B cell (primary cell): ENCODE measurements at regions not wholly inside any gene's neighbourhood (a gene's known extent, or its start where the extent isn't known, plus 50 kb on each side); places are given as distances from the start of the nearest gene placed in this dataset.
"Not testable (repeated sequence)": the region's sequence is repeated elsewhere in the genome, so short reads cannot be mapped to it uniquely, and the experiment has no call there.

Experiments
- ATAC-seq: fragments of 200-7000 bp; cut with Tn5 transposase; one replicate; pipeline ENCODE4 v1.10.0; 2021; ENCODE audit warnings: low read depth, mild to moderate bottlenecking, moderate number of reproducible peaks, moderate library complexity
- CTCF ChIA-PET: fragments of 350-600 bp; sonication (Branson Sonifier 250); formaldehyde crosslinking; loops from one replicate; lab custom pipeline; 2021; ENCODE audit warnings: antibody characterized with exemption, inconsistent platforms; lab: Charles Lee
- POLR2A ChIA-PET: fragments of 350-600 bp; sonication (Branson Sonifier 250); formaldehyde crosslinking; loops from one replicate; lab custom pipeline; 2021; ENCODE audit warnings: antibody characterized with exemption; lab: Charles Lee
- DNase-seq: peaks from one replicate; pipeline ENCODE4 v3.0.0; 2013
- H2AFZ ChIP-seq: 2 replicates; pipeline ENCODE4 v1.6.1; 2012; ENCODE audit warnings: mild to moderate bottlenecking, low read depth, low read length; ENCODE audit not compliant: insufficient read depth, poor library complexity, severe bottlenecking
- H3K27ac ChIP-seq, 2 donors: 1 replicate in 1 of 2; 2 replicates in 1 of 2; pipeline ENCODE4 v1.5.1; 2012 to 2013; ENCODE audit warnings: low read length in 2 of 2, mild to moderate bottlenecking in 2 of 2, moderate library complexity in 1 of 2
- H3K27me3 ChIP-seq, 4 experiments: fragments of 200-600 bp in 1 of 4; sonication (generic) in 1 of 4; replicated peaks in 1 of 4; 1 replicate in 2 of 4; 2 replicates in 2 of 4; pipeline versions ENCODE4 v1.6.1 to v1.7.0; 2013 to 2016; ENCODE audit warnings: low read length in 3 of 4, mild to moderate bottlenecking in 2 of 4, mixed read lengths in 1 of 4, moderate library complexity in 1 of 4; ENCODE audit not compliant: insufficient read depth in 4 of 4, control insufficient read depth in 3 of 4; ENCODE audit errors: control extremely low read depth in 1 of 4
- H3K36me3 ChIP-seq, 2 experiments: replicated peaks in 1 of 2; 1 replicate in 1 of 2; 2 replicates in 1 of 2; pipeline versions ENCODE4 v1.6.1 to v1.7.1; 2013; ENCODE audit warnings: low read length in 1 of 2; ENCODE audit not compliant: insufficient read depth in 2 of 2, control insufficient read depth in 1 of 2; ENCODE audit errors: control extremely low read depth in 1 of 2, extremely low read depth in 1 of 2
- H3K4me1 ChIP-seq, 2 donors: fragments of 200-600 bp in 1 of 2; sonication (generic) in 1 of 2; 1 replicate in 1 of 2; 2 replicates in 1 of 2; pipeline versions ENCODE4 v1.5.1 to v1.6.1; 2013 to 2017; ENCODE audit warnings: low read length in 2 of 2; ENCODE audit not compliant: control insufficient read depth in 2 of 2, insufficient read depth in 2 of 2
- H3K4me2 ChIP-seq: replicated peaks from 2 replicates; pipeline ENCODE3; 2012; ENCODE audit warnings: mild to moderate bottlenecking, low read depth, low read length; ENCODE audit not compliant: poor library complexity, severe bottlenecking
- H3K4me3 ChIP-seq, 5 experiments: fragments of 200-600 bp in 1 of 5; sonication (generic) in 1 of 5; 1 replicate in 3 of 5; 2 replicates in 2 of 5; pipeline versions ENCODE4 v1.5.1 to v1.7.0; 2011 to 2016; ENCODE audit warnings: low read length in 4 of 5, mild to moderate bottlenecking in 4 of 5, low read depth in 2 of 5, control low read depth in 1 of 5, moderate library complexity in 1 of 5; ENCODE audit not compliant: insufficient read depth in 1 of 5; ENCODE audit errors: control extremely low read depth in 1 of 5, extremely low read depth in 1 of 5
- H3K79me2 ChIP-seq: fragments of 200-600 bp; sonication (generic); one replicate; pipeline ENCODE4 v1.6.0; 2016; ENCODE audit warnings: low read length; ENCODE audit not compliant: control insufficient read depth, insufficient read depth
- H3K9ac ChIP-seq: fragments of 200-600 bp; sonication (generic); 2 replicates; pipeline ENCODE4 v1.6.1; 2017; ENCODE audit warnings: mild to moderate bottlenecking, low read length, moderate library complexity
- H3K9me3 ChIP-seq, 3 donors: one replicate each; pipeline versions ENCODE4 v1.6.1 to v1.7.1; 2013; ENCODE audit warnings: low read length in 2 of 3; ENCODE audit not compliant: control insufficient read depth in 2 of 3, insufficient read depth in 1 of 3; ENCODE audit errors: control extremely low read depth in 1 of 3
- H4K20me1 ChIP-seq: 2 replicates; pipeline ENCODE4 v1.6.0; 2012; ENCODE audit warnings: mild to moderate bottlenecking, low read length; ENCODE audit not compliant: insufficient read depth, control insufficient read depth, poor library complexity, severe bottlenecking
- H3K27ac Mint-ChIP-seq: one replicate; pipeline ENCODE4 v1.8.0; 2021; ENCODE audit warnings: mixed read lengths
- H3K27me3 Mint-ChIP-seq: one replicate; pipeline ENCODE4 v1.8.0; 2021; ENCODE audit warnings: mixed read lengths
- H3K4me1 Mint-ChIP-seq: one replicate; pipeline ENCODE4 v1.8.0; 2021; ENCODE audit warnings: mixed read lengths
- H3K4me3 Mint-ChIP-seq: one replicate; pipeline ENCODE4 v1.8.0; 2021; ENCODE audit warnings: mixed read lengths
- H3K9me3 Mint-ChIP-seq: one replicate; pipeline ENCODE4 v1.8.0; 2022; ENCODE audit warnings: mixed read lengths; ENCODE audit not compliant: insufficient read depth
- CTCF ChIP-seq: fragments of 200-600 bp; IDR thresholded peaks from one replicate; pipeline ENCODE4 v1.8.0; 2022; ENCODE audit warnings: antibody characterized with exemption, mild to moderate bottlenecking
- EZH2 ChIP-seq: IDR thresholded peaks from 2 replicates; pipeline ENCODE4 v1.6.1; 2012; ENCODE audit warnings: borderline replicate concordance, low read depth, mild to moderate bottlenecking, moderate library complexity, low read length; ENCODE audit not compliant: insufficient read depth, poor library complexity, severe bottlenecking
- WGBS: methylation state at CpG from one replicate; pipeline ENCODE4 v1.1.5; 2013; ENCODE audit warnings: missing lambda C conversion rate; ENCODE audit not compliant: insufficient coverage; 5-methylcytosine and 5-hydroxymethylcytosine counted together
- intact Hi-C: fragments of 100-400 bp; cut with micrococcal nuclease; formaldehyde crosslinking; loops from one replicate; pipeline ENCODE4 v1.10.0; 2022

GRCh38 chr5:96548905-96549304 is 113.3 kb upstream of the CAST start:
- WGBS, result no CpG with 5 or more reads among the region's 2 CpGs
- peaks cover 7% of the 10 kb centered on the region for H3K9me3 Mint-ChIP-seq
- intact Hi-C loops, result no loop called here
- no peaks in the 10 kb centered on the region for H3K36me3 ChIP-seq
- DNase-seq, result no peak
- no peak overlapping the region for H2AFZ ChIP-seq
- CTCF ChIA-PET, result no interaction called here
- H3K27me3 ChIP-seq, result no peaks in the 10 kb centered on the region
- no peak for TF ChIP-seq EZH2
- no peak for TF ChIP-seq CTCF
- no peak for ATAC-seq
- no peaks in the 10 kb centered on the region for H3K4me1 Mint-ChIP-seq
- no peak overlapping the region for H3K27ac Mint-ChIP-seq
- no peaks in the 10 kb centered on the region for H3K79me2 ChIP-seq
- H4K20me1 ChIP-seq, result no peaks in the 10 kb centered on the region
- H3K4me1 ChIP-seq, result no peaks in the 10 kb centered on the region
- H3K9ac ChIP-seq, result no peak overlapping the region
- H3K4me3 Mint-ChIP-seq, result no peak overlapping the region
- no peak overlapping the region for H3K4me2 ChIP-seq
- POLR2A ChIA-PET, result no interaction called here
- H3K4me3 ChIP-seq, result no peak overlapping the region
- peaks cover 27% of the 10 kb centered on the region for H3K27me3 Mint-ChIP-seq
- no peak overlapping the region for H3K27ac ChIP-seq
- H3K9me3 ChIP-seq, result no peaks in the 10 kb centered on the region

- H3K27me3 ChIP-seq, H3K4me3 ChIP-seq, ATAC-seq, H3K4me1 ChIP-seq, H3K9me3 ChIP-seq, POLR2A ChIA-PET, H2AFZ ChIP-seq, H3K36me3 ChIP-seq, H3K4me1 Mint-ChIP-seq, intact Hi-C loops, H3K27ac ChIP-seq, H4K20me1 ChIP-seq, H3K9ac ChIP-seq, H3K79me2 ChIP-seq, CTCF ChIA-PET, H3K4me2 ChIP-seq, H3K4me3 Mint-ChIP-seq, H3K9me3 Mint-ChIP-seq, H3K27me3 Mint-ChIP-seq, H3K27ac Mint-ChIP-seq, DNase-seq: not testable (repeated sequence)
- no CpG with 5 or more reads among the region's 2 CpGs for WGBS
Observed at GRCh38 chr5:96560857-96561256, 101.3 kb upstream of the CAST start.
